GM12892 (cell line): ENCODE measurements at regions not wholly inside any gene's neighbourhood (a gene's known extent, or its start where the extent isn't known, plus 50 kb on each side); places are given as distances from the start of the nearest gene placed in this dataset.

Experiments
- POLR2A ChIP-seq: IDR thresholded peaks from 2 replicates; pipeline ENCODE4 v1.6.1; 2011; ENCODE audit warnings: low read depth, low read length, control low read depth
- POLR2AphosphoS5 ChIP-seq: IDR thresholded peaks from 2 replicates; pipeline ENCODE4 v1.6.1; 2011; ENCODE audit warnings: low read depth, low read length, control low read depth

DNA sequence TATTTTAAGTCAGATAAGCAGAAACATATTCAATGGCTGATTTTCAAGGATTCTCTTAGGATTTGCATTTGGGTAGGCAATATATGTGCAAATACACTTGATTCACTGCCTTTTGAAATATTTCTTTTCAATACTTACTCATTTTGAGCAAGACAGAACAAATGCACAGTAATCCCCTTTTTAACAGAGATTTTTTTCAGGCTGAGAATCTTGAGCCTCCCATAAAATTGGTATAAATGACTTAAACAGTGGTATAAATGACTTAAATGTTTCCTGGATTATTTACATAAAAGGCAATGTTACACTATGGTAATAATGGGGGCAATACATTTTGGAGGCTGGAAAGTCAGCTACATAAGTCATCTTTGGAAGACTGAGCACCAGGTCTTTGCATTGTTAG lies 389.0 kb downstream of the OLFM4 start:
- no peak for TF ChIP-seq POLR2AphosphoS5
- TF ChIP-seq POLR2A = no peak
